ENCODE measurements at regions not wholly inside any gene's neighbourhood (a gene's known extent, or its start where the extent isn't known, plus 50 kb on each side); places are given as distances from the start of the nearest gene placed in this dataset.

- TF ChIP-seq CTCF (conservative IDR thresholded peaks at IDR 0.05; ENCODE audit: low read length): no peak
- TF ChIP-seq EZH2phosphoT487 (IDR thresholded peaks at IDR 0.05; ENCODE audit: borderline replicate concordance): no peak
These were observed 131.8 kb upstream of the SLC7A14 start for GRCh38 chr3:170717410-170718402.
